ENCODE measurements at regions not wholly inside any gene's neighbourhood (a gene's known extent, or its start where the extent isn't known, plus 50 kb on each side); places are given as distances from the start of the nearest gene placed in this dataset.
"Not testable (repeated sequence)": the region's sequence is repeated elsewhere in the genome, so short reads cannot be mapped to it uniquely, and the experiment has no call there.

DNA sequence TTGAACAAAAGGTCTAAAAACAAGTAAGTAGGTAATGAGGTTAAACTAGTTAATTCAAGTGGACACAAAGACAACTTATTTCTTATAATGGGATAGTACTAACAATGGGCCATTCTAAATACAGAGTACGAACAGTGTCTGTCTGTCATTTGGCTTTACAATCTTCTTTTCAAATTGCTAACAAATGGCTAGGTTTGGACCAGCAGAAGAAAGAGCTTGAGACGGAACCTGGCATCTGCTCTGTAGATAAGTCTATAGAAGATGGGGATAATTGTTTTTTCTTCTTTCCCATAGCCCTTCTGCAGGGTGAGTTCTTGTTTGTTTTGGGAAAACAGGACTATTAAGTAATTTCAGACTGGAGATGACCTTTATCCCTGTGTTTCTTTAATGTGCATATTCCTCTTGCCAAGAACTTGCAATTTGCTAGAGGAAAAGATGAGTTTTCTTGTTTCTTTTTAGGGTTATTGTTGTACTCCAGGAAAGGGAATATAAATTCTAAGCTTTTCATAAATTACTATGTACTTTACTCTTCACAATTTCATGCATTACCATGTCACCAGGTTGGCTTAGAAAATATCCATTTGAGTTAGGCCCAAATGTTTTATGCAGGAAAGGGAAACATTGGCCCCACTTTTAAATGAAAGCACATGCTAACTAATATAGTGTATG lies 500.5 kb upstream of the SYT4 start:
- DNase-seq (ENCODE audit: extremely low spot score, unreplicated experiment), result no peak
- Mint-ChIP-seq H3K27ac (no peak overlapping the region), H3K36me3 (no peaks in the 10 kb centered on the region), H3K27me3 (no peaks in the 10 kb centered on the region), H3K9me3 (no peaks in the 10 kb centered on the region), H3K4me3 (no peak overlapping the region), H3K4me1 (ENCODE audit: unreplicated experiment) (peaks cover 7% of the 10 kb centered on the region)
- TF ChIP-seq, protein P1, sequence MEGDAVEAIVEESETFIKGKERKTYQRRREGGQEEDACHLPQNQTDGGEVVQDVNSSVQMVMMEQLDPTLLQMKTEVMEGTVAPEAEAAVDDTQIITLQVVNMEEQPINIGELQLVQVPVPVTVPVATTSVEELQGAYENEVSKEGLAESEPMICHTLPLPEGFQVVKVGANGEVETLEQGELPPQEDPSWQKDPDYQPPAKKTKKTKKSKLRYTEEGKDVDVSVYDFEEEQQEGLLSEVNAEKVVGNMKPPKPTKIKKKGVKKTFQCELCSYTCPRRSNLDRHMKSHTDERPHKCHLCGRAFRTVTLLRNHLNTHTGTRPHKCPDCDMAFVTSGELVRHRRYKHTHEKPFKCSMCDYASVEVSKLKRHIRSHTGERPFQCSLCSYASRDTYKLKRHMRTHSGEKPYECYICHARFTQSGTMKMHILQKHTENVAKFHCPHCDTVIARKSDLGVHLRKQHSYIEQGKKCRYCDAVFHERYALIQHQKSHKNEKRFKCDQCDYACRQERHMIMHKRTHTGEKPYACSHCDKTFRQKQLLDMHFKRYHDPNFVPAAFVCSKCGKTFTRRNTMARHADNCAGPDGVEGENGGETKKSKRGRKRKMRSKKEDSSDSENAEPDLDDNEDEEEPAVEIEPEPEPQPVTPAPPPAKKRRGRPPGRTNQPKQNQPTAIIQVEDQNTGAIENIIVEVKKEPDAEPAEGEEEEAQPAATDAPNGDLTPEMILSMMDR (conservative IDR thresholded peaks at IDR 0.05), result no peak

DNA sequence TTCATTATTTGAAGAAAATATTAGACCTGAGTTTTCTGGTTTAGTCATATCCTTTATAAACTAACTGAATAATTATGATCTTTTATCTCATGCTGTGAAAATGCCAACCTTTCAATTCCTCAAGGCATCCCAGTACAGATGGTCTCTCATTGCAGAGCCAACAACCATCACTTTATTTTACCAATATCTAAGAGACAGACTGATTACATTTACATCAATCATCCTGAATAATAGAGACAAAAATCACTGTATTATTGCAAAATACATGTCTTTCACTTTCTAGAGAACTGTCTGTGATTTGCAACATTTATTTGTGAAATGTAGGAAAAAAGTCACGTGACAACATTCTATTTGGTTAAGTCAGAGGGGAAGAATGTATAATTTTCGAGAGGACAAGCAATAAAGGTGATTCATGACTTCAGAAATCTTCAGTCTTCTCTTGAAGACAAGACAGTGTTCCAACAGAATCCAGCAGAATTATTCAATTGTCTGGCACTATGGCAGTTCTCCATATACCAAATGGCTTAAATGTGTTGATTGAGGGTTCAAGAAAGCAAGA lies 503.6 kb upstream of the SYT4 start:
- Mint-ChIP-seq H3K4me1 (ENCODE audit: unreplicated experiment) (peaks cover 7% of the 10 kb centered on the region), H3K27me3 (no peaks in the 10 kb centered on the region), H3K9me3 (peaks cover 4% of the 10 kb centered on the region), H3K4me3 (no peak overlapping the region), H3K27ac (no peak overlapping the region), H3K36me3 (no peaks in the 10 kb centered on the region)
- TF ChIP-seq, protein P1 (conservative IDR thresholded peaks at IDR 0.05), result no peak
- DNase-seq (ENCODE audit: extremely low spot score, unreplicated experiment), result no peak

GRCh38 chr18:43785158-43785557 lies 507.9 kb upstream of the SYT4 start:
- DNase-seq (ENCODE audit: extremely low spot score, unreplicated experiment), result no peak
- no peak overlapping the region for H3K27ac Mint-ChIP-seq
- no peak overlapping the region for H3K4me3 Mint-ChIP-seq
- H3K36me3 Mint-ChIP-seq, result no peaks in the 10 kb centered on the region
- H3K9me3 Mint-ChIP-seq, result peaks cover 4% of the 10 kb centered on the region
- H3K27me3 Mint-ChIP-seq, result no peaks in the 10 kb centered on the region
- TF ChIP-seq, protein P1 (conservative IDR thresholded peaks at IDR 0.05), result no peak
- H3K4me1 Mint-ChIP-seq (ENCODE audit: unreplicated experiment), result peaks cover 9% of the 10 kb centered on the region

DNA sequence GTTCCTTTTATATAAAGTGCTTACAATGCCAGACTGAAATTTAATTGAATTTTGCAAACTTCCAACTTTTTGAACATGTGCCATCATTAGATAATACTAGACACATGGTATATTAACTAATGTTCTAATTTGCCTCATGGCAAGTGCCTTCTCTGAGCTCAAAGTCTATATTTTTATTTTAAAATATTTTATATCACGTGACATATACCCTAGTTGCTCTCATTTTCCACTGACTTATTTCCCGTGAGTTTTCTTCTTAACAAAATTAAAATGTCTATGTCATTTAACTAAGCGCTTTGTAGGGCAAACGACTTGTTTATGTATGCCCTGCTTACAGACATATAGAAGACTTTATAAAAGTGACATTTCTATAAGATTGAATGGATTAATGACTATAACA lies 509.6 kb upstream of the SYT4 start:
- no peaks in the 10 kb centered on the region for H3K36me3 Mint-ChIP-seq
- H3K27me3 Mint-ChIP-seq, result no peaks in the 10 kb centered on the region
- H3K4me1 Mint-ChIP-seq (ENCODE audit: unreplicated experiment), result peaks cover 9% of the 10 kb centered on the region
- DNase-seq (ENCODE audit: extremely low spot score, unreplicated experiment), result no peak
- H3K4me3 Mint-ChIP-seq, result no peak overlapping the region
- TF ChIP-seq, protein P1 (conservative IDR thresholded peaks at IDR 0.05), result no peak
- no peak overlapping the region for H3K27ac Mint-ChIP-seq
- H3K9me3 Mint-ChIP-seq, result peaks cover 4% of the 10 kb centered on the region

DNA sequence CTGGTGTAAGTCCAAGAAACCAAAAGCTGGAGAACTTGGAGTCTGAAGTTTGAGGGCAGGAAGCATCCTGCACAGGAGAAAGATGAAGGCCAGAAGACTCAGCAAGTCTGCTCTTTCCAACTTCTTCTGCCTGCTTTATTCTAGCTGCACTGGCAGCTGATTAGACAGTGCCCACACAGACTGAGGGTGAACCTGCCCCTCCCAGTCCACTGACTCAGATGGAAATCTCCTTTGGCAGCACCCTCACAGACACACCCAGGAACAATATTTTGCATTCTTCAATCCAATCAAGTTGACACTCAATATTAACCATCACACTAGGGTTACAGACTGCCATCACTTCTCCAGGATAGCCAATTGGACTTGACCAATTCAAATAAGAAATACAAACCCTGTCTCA lies 510.4 kb upstream of the SYT4 start:
- H3K27me3 Mint-ChIP-seq; H3K36me3 Mint-ChIP-seq; H3K9me3 Mint-ChIP-seq; H3K4me1 Mint-ChIP-seq (ENCODE audit: unreplicated experiment); DNase-seq (ENCODE audit: extremely low spot score, unreplicated experiment); H3K4me3 Mint-ChIP-seq; H3K27ac Mint-ChIP-seq: not testable (repeated sequence)

DNA sequence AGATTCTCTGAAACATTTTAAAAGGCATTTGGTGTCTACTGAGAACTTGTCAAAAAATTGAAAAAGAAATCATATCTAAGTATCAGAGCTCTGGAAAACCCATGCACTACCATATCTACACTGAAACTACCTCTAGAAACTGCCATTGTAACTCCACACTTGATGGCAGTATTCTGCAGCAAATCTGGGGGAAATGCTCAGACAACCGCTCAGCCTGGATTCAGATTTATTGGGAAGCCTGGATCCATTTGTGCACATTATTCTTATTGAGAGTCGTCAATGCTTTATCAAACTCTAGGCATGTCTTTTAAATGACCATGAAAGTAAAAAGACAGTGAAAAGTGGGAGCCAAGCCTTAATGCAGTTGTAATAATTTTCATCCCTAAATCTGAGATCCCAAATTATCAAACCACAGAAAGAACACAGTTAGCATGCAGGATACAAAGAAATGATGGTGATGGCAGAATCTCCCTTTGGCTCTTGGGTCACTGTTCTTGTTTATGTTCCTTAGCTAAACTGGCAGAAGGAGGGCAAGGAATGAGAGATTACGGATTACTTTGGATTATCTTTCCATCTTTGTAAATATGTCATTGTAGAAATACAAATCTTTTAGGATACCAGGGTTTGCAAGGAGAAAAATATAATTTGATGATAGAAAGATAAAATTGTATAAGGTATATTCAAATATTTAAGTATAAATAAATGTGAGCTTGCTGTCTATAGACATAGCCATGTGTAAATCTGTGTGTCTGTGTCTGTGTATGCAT lies 512.1 kb upstream of the SYT4 start:
- Mint-ChIP-seq H3K36me3 (no peaks in the 10 kb centered on the region), H3K27ac (peak overlapping the region; percentile 52), H3K27me3 (no peaks in the 10 kb centered on the region), H3K4me1 (ENCODE audit: unreplicated experiment) (peaks cover 9% of the 10 kb centered on the region), H3K9me3 (peaks cover under 1% of the 10 kb centered on the region), H3K4me3 (no peak overlapping the region)
- TF ChIP-seq, protein P1 (conservative IDR thresholded peaks at IDR 0.05), result peak; percentile 35
- DNase-seq (ENCODE audit: extremely low spot score, unreplicated experiment), result no peak
